ENCODE measurements at regions not wholly inside any gene's neighbourhood (a gene's known extent, or its start where the extent isn't known, plus 50 kb on each side); places are given as distances from the start of the nearest gene placed in this dataset.
"Not testable (repeated sequence)": the region's sequence is repeated elsewhere in the genome, so short reads cannot be mapped to it uniquely, and the experiment has no call there.

DNA sequence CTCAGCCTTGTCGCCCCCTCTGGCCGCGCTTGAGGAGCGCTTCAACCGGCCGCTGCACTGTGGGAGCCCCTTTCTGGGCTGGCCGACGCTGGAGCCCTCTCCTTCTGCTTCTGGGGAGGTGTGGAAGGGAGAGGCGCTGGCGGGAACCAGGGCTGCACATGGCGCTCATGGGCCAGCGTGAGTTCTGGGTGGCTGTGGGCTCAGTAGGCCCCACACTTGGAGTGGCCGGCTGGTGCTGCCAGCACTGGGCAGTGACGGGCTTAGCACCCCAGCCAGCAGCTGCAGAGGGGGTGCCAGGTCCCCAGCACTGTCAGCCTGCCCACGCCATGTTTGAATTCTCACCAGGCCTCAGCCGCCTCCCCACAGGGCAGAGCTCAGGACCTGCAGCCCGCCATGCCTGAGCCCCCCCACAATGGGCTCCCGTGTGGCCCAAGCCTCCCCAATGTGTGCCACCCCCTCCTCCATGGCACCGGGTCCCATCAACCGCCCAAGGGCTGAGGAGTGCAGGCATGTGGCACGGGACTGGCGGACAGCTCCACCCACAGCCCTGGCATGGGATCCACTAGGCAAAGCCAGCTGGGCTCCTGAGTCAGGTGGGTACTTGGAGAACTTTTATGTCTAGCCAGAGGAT lies 615.2 kb downstream of the TRIML1 start:
- no peak for DNase-seq

DNA sequence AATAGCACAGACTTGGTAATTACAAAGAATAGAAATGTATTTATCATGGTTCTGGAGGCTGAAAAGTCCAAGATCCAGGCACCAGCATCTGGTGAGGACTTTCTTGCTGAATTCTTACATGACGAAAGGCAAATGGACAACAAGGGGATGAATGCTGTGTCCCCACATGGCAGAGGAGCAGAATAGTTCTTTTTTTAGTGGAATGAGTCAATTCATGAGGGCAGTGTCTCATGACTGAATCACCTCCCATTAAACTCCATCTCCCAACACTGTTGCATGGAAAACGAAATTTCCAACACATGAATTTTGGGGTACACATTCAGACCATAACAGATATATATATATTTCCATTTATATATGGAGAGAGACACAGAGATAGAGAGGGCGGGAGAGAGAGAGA lies 628.3 kb downstream of the TRIML1 start:
- no peak for DNase-seq

GRCh38 chr4:188778905-188779304 lies 639.7 kb downstream of the TRIML1 start:
- DNase-seq, result no peak

GRCh38 chr4:188779581-188779980 lies 640.3 kb downstream of the TRIML1 start:
- DNase-seq, result no peak

DNA sequence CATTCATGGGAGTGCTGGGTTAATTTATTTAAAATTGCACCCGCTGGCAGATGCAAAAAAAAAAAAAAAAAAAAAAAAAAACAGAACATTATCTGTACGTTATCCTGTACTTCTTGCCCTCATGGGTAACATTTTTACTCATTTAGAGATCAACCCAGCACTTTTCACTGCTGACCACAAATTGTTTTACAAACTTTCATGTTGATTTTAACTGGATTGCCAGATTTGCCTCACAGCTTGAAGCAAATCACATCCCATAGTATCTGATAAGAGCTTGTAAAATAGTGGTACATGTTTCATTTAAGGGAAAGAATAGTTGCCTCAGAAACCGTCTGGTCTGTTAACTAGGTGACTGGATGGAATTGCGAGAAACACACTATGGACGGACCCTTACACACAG lies 640.8 kb downstream of the TRIML1 start:
- no peak for DNase-seq

- DNase-seq, result no peak
Observed at GRCh38 chr4:188780686-188781085, 641.4 kb downstream of the TRIML1 start.

DNA sequence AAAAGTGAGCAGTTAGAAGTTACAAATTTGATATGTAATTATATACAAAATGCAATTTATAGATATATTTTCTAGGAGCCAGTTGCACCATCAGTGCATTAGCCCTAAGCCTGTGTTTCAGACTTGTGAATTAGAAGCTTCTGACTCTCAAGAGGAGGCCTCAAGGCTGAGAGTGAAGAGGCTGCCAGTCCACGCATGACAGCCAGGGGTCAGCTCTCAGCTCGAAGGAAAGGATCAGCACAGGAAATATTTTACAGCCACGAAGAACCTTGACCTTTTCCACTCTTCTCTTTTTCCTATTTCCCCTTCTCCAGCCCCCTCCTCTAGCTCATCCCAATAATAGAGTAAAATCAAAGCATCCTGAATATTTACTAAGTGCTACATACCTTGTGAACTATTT lies 642.4 kb downstream of the TRIML1 start:
- DNase-seq, result no peak

DNA sequence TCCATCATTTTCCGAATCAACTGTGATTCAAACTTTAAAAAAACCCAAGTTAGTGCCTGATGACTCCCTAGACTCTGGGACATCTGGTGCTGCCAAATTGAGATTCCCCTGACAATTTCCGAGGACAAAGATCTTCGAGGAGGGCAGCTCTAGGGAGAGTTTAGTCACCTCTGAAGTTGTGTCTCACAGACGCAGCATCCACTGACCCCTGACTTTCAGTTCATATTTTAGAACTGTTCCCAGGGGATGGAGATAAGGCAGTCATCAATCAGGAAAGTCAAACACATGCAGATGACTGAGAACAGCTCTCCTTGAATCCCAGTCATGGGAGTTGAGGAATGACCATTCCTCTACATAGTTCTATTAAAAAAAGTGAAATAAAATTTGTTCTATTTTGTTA lies 643.9 kb downstream of the TRIML1 start:
- DNase-seq, result no peak

- no peak for DNase-seq
Observed at GRCh38 chr4:188783606-188784160, 644.4 kb downstream of the TRIML1 start.

- DNase-seq, result not testable (repeated sequence)
Observed at GRCh38 chr4:188796600-188796999, 657.4 kb downstream of the TRIML1 start.

GRCh38 chr4:188797011-188797410 lies 657.8 kb downstream of the TRIML1 start:
- DNase-seq, result not testable (repeated sequence)

DNA sequence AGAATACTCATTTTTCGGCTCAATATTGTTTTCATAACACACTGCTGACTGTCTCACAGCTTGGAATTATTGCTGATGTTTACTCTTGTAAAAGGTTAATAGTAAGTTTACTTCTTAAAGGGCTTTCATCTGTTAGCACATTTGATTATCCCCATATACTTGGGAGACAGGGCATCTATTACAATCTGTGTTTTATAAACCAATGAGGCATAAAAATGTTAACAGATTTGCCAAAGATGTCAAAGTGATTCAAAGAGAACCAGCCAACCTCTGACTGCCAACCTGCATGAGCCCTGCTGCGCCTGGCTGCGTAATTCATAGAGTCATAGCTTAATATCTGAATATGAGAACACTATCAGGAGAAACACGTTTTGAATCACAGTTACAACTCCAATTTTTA lies 665.6 kb downstream of the TRIML1 start:
- no peak for DNase-seq

DNA sequence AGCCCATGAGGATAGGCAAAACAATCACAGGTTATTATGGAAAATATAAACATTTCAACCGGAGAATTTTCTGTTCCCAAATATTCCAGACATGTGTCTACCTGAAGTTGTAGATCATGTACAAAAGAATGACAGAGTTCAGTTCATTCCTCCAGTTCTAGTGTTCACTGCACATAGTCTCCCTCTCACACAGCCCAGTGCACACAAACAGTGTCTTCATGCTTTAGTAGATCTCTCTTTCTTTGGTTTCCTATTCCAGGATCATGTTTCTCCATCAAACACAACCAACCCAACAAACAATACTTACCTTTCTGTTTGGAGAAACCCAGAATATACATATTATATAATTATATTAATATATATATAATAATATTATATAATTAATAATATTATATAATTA lies 671.9 kb downstream of the TRIML1 start:
- DNase-seq, result no peak

DNA sequence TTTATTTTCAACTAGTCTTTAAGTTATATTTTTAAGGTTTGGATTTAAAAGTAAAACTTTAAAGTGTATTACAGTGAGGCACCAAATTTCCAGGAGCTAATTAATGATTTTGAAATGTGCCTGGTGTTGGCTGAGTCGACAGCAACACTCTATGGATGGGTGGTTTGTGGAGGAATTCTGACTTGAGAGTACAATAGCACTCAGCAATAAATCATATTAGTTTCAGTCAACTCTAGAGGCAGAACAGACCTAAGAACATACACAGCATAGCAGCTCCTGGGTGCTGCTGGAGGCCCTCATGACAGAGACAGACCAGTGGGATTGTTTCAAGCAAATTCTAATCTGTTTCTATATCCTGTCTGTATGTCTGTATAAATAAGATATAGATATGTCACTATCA lies 673.4 kb downstream of the TRIML1 start:
- DNase-seq, result no peak

DNA sequence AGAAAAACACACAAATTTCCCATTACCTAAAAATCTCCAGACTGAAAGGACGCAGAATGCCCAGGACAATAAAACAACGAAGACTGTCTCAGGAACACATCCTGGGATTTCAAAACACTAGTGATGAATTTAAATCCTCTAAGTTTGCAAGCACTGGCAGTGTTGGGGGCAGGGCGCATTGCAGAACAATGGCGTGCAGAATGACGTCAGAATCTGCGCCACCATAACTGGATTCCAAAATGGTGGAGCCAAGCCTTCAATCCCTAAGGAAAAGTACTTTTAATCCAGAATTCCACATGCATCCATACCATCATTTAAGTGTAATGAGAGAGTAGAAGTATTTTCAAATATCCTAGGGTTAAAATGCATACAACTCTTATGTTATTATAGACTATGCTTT lies 679.1 kb downstream of the TRIML1 start:
- DNase-seq, result no peak

DNA sequence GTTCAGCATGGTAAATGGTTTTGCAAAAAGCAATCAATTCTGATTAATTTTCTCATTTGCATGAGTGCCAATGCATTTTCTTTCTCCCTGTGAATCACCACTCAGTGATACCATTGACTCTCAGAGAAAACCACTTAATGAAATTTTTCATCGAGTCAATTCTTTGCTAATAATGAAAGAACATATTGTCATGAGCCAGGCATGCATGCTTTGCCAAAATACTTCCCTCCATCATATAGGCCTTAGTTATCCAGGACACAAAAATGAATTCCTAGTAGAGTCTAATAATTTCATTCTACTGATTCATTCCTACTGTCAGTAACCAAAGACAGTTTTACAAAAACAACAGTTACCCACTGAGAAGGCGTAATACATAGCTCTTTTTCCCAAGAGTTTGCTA lies 680.0 kb downstream of the TRIML1 start:
- no peak for DNase-seq

GRCh38 chr4:188821500-188821899 lies 682.3 kb downstream of the TRIML1 start:
- DNase-seq, result no peak

- DNase-seq, result no peak
Observed at GRCh38 chr4:188822698-188823097, 683.5 kb downstream of the TRIML1 start.

- DNase-seq, result no peak
Observed at GRCh38 chr4:188824553-188824952, 685.3 kb downstream of the TRIML1 start.

DNA sequence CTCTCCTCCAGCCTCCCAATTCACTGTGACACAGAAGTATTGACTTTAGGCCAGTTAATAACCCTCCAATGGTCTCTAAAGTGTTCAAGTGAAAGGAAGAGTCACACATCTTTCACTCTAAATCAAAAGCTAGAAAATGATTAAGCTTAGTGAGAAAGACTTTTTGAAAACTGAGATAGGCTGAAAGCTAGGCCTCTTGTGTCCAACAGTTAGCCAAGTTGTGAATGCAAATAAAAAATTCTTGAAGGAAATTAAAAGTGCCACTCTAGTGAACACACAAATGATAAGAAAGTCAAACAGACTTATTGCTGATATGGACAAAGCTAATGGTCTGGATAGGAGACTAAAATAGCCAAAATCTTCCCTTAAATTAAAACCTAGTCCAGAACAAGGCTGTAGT lies 687.2 kb downstream of the TRIML1 start:
- DNase-seq, result no peak

DNA sequence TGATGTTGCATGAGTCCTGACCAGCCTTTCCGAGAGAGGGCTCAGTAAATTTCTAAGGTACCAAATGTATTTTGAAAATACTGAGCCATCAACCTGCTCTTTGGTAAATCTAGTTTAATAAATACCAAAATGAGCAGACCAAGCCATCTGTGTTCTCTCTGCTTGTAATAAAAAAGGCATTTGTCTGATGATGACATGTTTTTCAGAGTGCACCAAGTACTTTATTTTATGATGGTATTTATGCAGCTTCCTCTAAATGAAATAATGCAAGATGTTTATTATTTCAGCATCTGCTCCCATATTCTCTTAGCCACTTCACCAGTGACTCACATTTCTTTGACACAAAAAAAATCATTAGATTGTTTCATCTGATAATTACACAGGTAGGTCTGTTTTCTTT lies 700.5 kb downstream of the TRIML1 start:
- no peak for DNase-seq

DNA sequence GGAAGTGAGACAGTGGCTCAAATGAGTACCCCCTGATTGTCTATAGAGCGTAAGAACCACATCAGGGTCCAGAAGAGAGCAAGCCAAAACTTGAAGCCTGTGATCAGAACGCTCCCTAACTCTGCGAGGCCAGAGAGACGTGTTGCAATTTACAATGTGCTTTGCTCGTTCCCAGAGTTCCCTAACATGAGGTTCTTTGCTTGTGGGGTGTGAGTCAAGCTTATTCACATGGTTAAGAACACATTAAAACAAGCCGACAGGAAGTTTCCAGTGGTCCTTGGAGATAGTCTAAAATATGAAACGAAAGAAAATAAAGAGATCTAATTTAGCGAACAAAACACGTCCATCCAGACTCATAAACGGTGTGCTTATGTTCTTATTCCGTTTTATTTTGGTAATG lies 702.3 kb downstream of the TRIML1 start:
- DNase-seq, result no peak

DNA sequence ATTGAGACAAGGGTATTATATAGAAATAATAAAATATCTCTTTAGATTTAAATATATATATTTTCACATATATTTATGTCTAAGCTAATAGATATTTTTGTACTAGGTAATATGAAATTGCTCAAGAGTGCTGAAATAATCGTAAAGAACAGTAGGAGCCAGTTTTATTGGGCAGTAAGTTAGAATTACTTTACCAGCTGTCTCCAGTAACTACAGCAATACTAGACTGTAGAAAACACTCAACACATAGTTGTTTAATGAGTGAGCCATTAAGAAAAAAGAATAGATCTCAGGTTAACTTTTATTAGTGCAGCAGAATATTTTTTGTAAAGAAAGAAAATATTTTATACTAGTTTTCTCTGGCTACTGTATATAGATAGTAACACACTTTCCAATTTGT lies 715.2 kb downstream of the TRIML1 start:
- no peak for DNase-seq

DNA sequence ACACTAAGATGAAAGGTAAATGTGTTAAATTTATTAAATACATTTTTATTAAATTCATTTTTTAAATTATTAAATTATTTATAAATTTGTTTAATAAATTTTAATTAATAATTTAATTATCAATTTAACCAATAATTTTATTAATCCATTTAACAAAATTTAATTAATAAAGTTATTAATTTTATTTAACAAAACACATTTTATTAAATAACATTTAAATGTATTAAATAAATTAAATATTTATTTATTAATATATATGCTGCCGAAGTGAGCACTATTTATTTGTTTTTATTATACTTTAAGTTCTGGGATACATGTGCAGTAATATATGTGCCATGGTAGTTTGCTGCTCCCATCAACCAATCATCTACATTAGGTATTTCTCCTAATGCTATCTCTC lies 719.5 kb downstream of the TRIML1 start:
- DNase-seq, result no peak

DNA sequence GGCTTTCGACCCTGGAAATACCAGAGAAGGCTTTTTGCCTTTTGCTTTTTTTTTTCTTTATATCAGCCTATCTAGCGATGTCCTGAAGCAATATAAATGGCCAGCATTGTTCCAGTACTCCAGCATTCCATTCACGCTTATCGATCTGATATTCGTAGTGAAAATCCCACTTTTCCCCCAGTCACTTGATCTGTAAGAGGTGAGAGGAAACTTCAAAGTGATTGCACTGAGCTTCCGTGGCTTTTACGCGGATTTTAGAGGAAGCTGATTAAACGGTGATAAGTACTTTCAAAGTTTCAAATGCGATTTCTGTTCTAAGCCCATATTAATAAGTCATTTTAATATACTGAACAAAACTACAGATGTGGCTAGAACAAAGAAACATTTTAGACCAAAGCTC lies 725.5 kb downstream of the TRIML1 start:
- no peak for DNase-seq
